Stimulated activated CD8-positive, alpha-beta memory T cell treated with anti-CD3 and anti-CD28 coated beads, Interleukin-15, amount 100 ng/mL, for 1 hour (primary cell): ENCODE measurements at regions not wholly inside any gene's neighbourhood (a gene's known extent, or its start where the extent isn't known, plus 50 kb on each side); places are given as distances from the start of the nearest gene placed in this dataset.

Experiments
- DNase-seq: peaks from one replicate; pipeline ENCODE4 v3.0.0-alpha.2; 2020; ENCODE audit warnings: low read depth

DNA sequence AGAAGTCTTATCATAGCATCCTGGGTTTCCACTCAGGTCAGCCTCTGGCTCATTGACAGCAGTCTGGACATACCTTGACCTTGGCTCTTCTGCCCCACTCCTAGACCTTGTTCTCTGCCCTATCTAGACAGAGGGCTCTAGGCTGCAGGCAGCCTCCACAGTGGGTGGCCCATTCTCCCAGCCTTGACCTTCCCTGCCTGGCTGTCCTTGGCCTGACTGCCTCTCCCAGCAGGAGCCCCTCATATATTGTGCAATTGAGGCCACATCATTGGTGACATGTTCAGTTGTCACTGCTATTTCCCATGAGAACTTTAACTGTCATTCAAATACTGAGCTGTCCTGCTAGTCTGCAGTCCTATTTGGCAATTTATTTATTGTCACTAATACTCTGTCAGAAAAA is 503.4 kb downstream of the PLXNA4 start:
- no peak for DNase-seq

DNA sequence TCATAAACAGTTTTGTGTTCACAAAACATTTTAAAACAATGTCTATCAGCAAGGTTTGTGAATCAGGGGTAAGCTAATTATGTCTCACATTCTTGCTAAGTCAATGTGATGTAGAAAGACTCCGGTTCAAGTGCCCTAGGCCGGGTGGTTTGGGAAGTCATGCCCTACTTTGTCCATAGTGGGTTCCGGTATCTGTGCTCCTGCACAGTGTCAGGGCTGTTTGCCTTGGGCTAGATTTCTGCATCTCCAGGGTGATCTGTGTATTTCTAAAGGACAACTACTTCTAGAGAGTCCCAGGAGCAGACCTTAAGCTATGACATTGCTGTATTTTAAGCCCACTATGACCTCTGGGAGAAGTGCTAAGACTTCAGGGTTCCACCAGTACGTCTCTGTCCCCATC is 504.1 kb downstream of the PLXNA4 start:
- DNase-seq = no peak

DNA sequence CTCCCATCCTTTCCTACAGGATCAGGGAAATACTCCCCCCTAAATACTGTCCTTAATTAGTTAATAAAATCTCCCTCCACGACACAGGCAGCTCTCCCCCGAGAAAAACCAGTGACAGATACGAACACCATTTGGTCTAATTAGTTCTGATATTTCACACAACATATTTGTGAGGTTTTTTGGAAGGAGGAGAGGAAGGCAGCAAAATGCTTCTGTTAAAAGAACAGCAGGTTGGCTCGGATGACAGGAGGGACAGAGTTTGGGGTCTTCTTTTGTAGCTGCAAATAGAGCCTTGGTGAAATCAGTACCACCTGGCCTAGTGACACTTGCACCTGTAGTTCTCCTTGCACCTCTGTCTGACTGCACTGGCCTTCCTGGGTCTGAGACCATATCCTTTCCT is 507.0 kb downstream of the PLXNA4 start:
- no peak for DNase-seq

DNA sequence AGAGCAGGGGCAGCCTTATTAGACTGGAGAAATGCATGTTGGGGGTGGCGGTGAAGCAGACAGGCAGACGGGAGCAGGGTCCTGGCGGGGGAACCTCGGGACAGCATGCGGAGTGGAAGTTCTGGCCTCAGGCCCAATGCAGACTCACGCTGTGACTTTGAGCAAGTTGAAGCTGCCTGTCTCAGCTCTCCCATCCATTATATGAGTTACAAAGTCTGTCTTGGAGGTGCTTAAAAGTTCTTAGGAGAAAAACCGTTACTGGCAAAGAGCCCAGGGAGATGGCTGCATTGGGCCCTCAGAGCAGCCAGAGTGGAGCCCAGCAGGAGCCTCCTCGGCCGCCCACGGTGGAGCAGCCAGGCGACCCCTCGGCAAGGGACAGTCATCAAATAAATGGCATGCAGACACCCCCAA is 509.5 kb downstream of the PLXNA4 start:
- no peak for DNase-seq

DNA sequence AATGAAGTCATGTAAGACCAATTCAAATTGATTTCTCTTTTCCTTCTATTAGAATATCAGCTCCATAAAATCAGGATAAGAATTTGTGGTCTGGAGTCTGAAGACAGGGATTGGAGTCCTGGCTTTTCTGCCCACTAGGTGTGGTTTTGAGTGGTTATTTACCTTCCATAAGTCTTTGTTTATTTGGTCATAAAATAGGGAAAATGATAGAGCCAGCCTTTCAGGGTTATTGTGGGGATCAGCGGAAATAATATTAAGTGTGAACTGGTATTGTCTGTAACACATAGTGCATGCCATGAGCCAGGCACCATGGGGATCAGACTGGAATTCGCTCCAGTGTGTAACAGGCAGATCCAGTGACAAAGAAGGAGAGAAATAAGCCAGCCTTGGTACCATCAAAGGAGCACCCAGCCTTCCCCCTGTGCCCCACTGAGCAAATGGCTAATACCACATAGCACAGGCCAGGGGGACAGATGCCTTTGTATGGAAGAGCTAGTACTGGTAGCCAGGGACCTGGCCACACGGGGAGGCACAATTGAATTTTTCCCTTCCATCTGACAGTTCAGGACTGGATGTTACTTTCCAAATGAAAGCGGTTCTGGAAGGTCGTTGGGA is 509.7 kb upstream of the PODXL start:
- DNase-seq = no peak

DNA sequence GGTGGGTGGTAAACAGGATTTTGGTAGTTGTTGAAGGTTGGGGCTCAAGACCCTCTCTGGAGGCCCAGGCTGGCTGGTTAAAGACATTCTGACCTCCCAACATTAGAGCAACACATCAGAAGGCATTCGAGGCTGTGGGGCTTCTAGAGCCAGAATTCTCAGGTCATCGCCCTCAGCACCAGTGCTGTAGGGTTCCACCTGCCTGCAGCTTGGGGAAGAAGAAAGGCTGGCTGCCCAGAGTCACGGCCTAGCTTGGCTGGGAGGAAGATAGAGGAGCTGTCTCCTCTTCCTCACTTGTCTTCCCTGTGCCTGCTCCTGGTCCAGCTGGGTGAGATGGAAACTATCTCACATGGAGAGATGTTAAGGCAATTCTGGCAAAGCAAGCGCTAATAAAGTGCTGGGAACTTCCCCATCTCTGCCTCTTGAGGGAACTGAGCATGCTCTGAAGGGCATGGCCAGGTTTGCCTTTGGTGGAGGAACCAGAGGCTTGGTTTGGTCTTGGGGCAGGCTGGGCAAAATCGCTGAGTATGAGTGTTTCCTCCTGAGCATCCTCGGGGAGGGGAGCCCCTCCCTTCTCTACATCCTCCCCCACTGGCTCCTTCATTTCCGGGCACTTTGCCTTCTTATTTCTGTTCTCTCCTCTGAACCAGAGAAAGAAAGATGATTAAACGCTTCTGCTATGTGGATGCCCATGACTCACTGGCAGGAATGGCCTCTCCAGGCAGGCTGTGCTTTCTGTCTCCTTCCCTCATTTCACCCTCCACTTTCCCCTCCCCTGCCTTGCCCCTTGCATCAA is 509.0 kb upstream of the PODXL start:
- no peak for DNase-seq

DNA sequence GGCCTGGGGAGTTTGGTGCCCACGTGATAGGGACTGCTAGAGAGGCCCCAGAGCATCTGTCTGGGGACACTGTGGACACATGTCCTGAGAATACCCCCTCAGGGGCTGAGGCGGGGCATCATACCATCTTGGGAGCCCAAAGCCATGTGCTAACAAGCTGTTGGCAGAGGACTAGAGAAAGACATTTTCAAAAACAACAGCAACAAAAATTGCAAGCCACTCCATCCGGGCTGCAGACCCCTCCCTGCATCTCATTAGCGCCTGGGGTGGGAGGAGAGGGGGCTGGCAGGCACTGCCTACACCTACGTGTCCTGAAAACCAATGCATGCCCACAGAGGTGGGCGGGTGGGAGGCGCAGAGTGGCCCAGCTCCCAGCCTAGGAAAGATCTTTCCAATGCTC is 507.4 kb upstream of the PODXL start:
- DNase-seq = no peak

DNA sequence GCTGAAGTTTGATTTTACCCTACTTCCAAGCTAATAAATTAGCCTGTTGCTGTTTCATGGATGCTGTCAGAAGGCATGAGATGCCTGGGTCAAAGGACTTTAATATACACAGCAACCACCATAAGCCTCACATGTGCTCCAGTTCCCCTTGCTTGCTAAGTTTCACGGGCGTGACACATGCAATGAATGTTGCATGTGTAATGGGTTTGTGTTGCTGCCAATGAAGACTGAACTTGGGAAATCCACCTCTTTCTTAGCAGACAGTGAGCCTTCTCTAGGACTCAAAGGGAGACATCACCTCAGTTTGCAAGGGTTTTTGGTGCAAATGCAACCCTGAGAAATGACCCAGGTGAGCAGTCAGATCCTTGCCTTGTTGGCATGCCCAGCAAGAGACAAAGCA is 505.5 kb upstream of the PODXL start:
- DNase-seq = no peak

DNA sequence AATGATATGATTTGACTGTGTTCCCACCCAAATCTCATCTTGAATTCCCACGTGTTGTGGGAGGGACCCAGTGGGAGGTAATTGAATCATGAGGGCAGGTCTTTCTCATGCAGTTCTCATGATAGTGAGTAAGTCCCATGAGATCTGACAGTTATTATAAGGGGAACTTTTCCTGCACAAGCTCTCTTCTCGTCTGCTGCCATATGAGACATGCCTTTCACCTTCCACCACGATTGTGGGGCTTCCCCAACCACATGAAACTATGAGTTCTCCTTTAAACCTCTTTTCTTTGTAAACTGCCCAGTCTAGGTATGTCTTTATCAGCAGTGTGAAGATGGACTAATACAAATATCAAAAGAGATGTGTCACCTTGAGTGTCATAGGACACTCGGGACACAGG is 502.7 kb upstream of the PODXL start:
- no peak for DNase-seq

DNA sequence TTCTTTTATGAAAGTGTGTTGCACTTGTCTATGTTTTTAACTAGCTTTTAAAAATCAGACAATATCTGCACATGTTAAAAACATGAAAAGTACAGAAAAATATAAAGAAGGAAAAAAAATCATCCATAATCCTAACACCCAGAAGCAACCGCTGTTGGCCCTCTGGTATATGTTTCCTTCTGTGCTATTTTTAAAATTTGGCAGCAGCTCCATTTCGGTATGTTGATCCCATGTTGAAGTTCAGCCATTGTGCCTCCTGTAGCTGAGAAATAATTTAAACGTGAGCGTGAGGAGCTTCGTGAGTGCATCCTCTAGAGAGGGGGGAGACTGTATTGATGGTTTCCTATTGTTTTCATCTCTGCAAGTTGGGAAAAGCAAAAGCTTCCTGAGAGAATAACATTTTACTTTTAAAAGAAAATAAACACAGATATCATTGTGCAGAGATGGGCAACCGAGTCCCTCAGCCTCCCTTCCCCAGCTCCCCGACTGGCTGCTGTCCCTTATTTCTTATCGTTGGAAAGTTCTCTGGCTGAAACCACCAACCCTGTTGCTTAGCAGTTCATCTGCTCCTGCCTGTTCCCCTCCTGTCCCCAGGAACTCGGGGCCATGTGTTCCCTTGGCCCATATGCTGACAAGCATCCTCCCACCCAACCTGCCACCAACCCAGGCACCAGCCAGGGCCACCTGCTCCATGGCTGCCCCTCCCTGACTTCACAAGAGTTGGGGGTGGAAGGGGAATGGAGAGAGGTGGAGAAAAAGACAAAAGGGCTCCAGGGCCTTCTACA is 499.1 kb upstream of the PODXL start:
- DNase-seq = no peak

DNA sequence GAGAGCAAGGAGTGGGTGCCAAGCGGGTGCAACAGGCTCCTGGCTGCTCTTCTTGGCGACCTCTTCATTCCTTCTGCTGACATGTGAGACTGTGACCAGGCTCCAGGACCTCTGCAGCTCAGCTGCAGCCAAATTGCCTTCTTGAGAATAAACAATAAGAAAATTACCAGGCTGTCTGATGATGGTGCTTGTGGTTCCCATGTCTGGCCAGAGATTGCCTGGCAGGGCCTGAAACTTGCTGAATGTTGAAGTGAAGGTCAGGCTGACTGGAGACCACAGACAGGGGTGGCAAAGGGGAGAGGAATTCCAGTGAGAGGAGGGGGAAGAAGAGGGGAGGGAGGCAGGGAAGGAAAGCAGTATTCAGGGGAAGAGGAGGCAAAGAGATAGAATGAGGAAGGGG is 497.4 kb upstream of the PODXL start:
- DNase-seq = no peak

DNA sequence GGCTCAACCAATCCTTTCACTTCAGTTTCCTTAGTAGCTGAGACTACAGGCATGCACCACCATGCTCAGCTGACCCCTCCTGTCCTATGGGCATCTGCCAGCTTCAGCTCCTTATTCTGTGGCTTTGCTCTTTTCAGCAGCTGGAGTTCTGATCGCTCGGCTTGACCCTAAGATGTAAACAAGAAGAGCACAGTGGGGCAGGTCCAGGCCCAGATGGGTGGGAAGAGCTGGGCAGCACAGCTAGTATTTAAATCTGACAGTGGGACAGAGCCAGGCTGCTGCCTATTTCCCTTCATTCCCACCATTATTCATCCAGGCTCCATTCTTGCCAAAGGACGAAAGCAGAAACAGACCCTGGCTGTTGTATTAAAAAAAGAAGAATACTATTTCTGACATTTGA is 494.9 kb upstream of the PODXL start:
- no peak for DNase-seq

DNA sequence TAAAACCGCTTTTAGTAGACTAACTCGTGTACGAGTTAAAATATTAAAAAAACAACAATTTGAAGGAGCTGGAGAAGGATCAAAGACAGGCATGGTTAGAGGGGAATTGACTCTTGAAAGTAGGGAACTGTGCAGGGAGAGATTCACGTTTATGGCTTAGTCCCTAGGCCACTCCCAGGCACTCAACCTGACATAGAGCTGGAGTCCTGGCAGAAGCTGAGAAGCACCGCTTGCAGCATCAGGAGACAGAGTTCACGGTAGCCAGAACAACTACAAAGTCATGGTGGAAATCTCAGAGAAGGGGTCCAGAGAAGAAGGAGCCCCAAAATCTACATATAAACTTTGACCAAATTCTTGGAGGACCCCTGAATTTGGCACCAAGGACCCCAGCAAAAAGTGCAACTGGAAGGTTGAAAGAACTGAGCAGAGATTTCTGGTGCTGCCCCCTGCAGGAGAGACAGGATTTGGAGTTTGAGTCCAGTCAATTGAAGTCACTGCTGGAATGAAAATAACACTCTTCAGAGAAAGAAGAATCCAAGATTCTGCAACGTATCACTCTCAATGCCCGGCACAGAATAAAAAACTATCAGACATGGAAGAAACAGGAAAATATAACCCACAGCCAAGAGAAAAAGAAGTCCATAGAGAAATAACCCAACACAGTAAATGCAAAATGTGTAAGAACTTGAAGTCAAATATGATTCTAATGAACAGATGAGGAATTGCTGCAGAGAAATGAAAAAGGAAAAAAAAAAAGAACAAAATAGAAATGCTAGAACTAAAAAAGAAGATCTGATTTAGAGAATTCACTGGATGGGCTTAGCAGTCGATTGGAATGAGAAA is 493.3 kb upstream of the PODXL start:
- no peak for DNase-seq

DNA sequence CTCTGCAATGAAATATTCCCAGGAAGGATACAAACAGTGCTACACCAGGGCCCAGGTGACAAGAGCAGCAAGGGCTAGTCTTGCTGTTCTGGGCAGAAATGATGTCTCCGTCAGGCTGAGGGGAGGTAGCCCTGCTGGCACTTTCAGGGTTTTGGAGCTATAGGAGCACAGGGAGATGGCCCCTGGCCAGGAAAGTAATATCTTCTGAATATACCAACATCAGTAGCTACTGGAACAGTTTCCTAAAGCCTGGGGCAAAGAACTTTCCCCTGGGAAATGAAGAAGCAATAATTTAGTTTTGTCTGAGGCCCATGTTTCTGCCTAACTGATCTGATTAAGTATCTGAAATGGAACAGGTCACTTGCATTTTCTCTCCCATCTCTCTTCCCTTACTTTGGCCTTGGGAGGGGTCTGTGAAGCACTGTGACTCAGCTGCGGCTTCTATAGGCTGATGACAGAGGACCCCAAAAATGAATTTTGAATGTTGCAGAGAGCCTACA is 489.1 kb upstream of the PODXL start:
- no peak for DNase-seq

DNA sequence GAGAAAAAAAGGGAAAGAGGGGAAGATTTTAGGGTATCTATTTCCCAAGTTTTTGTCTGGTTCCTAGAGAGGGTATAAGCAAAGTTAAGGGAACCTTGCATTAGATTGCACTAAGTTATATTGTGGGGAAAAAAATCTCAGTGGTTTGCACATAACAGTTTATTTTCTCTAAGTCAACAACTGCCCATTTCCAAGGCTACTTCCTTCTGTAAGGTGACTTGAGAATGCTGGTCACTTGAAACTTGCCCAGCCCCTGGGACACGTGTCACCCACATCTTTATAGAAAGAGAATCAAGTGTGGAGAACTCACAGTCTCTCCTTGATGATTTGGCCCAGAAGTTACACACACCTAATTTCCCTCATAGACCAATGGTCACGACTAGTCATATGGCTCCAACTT is 488.6 kb upstream of the PODXL start:
- no peak for DNase-seq

DNA sequence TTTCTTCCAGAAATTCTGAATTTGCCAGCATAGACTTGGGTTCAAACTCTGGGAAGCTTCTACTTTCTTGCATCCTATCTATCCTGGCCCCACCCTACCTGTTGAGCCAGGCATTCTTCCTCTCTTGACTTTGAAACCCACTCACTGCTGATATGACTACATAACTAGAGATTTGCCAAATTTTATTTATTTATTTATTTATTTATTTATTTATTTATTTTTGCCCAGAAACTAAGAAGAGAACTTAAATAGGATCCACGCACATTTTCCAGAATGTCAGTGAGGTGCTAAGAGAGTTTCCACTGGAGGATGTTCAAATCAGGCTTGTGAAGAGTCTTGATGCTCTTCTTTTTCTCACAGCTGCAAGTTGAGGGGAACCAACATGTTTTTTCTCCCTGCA is 487.8 kb upstream of the PODXL start:
- no peak for DNase-seq

DNA sequence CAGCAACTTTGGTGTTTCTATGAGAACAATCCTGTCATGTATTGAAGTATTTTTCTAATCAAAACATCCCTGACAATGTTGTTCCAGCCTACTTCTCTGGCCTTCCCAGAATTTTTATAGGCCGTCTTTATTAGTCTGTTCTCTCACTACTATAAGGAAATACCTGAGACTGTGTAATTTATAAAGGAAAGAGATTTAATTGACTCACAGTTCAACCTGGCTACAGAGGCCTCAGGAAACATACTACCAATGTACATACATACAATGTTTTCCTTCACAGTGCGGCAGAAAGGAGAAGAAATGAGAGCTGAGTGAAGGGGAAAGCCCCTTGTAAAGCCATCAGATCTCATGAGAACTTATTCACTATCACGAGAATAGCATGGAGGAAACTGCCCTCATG is 484.7 kb upstream of the PODXL start:
- no peak for DNase-seq

DNA sequence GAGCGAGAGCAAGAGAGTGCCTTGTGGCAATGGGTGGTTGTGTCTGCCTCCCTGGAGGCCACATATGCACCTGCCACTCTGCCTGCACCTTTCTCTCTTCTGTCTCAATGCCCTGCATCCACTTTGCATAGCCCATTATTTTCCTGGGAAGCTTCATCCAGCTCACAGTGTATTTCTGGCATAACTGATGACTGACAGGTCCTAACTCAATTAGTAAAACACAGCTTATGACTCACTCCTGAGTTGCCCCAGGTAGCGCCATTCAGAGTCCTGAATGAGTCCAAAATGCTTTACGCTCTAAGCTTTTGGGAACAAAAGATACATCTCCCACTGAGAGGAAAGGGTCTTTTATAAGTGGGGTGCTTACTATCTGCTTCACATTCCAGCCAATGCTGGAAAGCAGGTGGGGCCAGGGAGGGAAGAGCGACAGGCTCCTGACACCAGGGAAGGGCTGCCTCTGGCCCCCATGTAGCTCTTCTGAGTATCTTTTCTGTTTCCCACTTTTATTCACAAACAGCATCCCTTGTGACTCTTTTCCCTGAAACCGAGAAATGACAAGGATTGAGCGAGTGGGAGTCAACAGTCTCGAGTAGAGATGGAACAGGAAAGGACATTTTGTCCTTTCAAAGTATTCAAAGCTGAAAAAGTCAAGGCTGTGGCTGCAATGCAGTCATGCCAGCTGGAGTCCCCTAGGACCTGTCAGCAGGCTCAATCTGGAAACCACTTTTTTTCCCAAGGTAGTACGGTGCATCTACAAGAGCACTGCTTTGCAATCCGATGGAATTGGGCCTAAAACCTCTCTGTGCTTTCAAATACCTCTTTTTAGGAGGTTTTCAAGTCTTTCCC is 479.3 kb upstream of the PODXL start:
- no peak for DNase-seq

DNA sequence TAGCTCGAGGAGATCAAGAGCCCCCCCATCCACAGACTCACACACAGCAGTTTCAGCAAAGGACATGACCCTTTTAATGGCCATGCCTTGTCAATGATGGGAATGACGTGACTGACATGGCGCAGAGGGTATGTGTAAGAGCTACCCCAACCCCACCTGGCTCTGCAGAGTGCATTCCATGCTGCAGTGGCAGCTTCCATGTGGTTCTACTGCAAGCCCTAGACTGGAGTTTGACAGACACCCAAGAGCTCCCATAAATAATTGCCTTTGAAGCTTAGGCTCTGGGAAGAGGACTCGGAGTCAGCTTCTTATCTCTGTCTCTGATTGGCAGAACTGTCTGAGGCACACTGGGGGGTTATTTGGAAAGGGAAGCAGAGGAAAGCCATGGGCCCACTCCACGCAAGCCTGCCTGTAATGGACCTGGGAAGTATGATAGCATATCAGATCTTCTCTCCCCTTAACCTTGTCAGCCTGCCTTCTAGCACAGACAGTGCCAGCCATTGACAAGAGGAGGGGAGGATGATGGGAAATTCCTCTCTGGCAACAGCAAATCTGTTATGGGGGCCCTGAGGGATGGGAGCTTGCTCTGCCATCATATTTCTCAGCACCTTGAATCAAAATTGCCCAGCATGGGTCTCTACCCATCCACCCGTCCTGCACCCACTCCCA is 478.5 kb upstream of the PODXL start:
- DNase-seq = no peak

DNA sequence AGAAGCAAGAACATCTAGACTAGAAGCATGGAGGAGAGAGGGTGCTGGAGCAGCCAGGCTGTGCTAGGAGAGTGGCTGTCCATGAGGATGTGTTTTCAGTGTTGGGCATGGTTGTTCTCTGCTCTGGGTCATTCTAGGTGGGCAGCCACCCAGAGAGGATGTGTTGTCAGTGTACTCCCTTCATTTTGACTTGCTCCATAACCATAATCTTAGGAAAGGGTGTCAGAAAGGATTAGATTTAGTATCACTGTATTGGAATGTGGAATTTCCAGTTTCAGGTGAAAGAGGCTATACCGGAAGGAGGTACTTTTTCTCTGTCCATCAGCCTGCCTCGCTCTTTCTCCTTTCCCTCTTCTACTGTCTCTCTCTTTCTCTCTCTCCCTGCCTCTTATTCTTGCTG is 474.5 kb upstream of the PODXL start:
- DNase-seq = no peak
